SK-N-SH (cell line): ENCODE measurements at regions not wholly inside any gene's neighbourhood (a gene's known extent, or its start where the extent isn't known, plus 50 kb on each side); places are given as distances from the start of the nearest gene placed in this dataset.

ENCODE experiments used
- CTCF ChIA-PET: fragments of 300-600, 350-600 bp; formaldehyde crosslinking; extraction: SDS; loops from one replicate; lab custom pipeline; 2021; lab: Yijun Ruan, JAX
- POLR2A ChIA-PET: fragments of 350-600 bp; sonication (Branson Sonifier 250); formaldehyde crosslinking; extraction: SDS; loops from one replicate; lab custom pipeline; 2020; ENCODE audit warnings: antibody characterized with exemption, inconsistent platforms; lab: Yijun Ruan, JAX
- DNase-seq: peaks from one replicate; pipeline ENCODE4 v3.0.0; 2012
- H2AFZ ChIP-seq: fragments of 200-600 bp; sonication (generic); 2 replicates; pipeline ENCODE4 v1.8.1; 2016; ENCODE audit warnings: antibody characterized with exemption, mild to moderate bottlenecking, low read depth
- H3F3A ChIP-seq: fragments of 200-600 bp; sonication (generic); replicated peaks from 2 replicates; pipeline ENCODE3; 2016; ENCODE audit warnings: antibody characterized with exemption, mild to moderate bottlenecking; ENCODE audit not compliant: insufficient read depth
- H3K27ac ChIP-seq, 2 experiments: fragments of 200-500 bp in 1 of 2; fragments of 200-600 bp in 1 of 2; sonication (Bioruptor generic) in 1 of 2; sonication (generic), shearing (Covaris generic) in 1 of 2; 2 replicates each; pipeline versions ENCODE4 v1.5.1 to v1.6.1; 2014 to 2016; ENCODE audit warnings: low read depth in 2 of 2, inconsistent platforms in 1 of 2, low read length in 1 of 2, mild to moderate bottlenecking in 1 of 2, mixed read lengths in 1 of 2
- H3K27me3 ChIP-seq: fragments of 200-600 bp; sonication (generic), shearing (Covaris generic); 2 replicates; pipeline ENCODE4 v1.6.1; 2016; ENCODE audit warnings: mixed run types; ENCODE audit not compliant: insufficient read depth
- H3K36me3 ChIP-seq, 2 experiments: fragments of 200-500 bp in 1 of 2; fragments of 200-600 bp in 1 of 2; sonication (Bioruptor generic) in 1 of 2; sonication (generic) in 1 of 2; replicated peaks in 1 of 2; 2 replicates each; pipeline versions ENCODE3 to v1.5.1; 2014 to 2016; ENCODE audit warnings: low read length in 1 of 2, mild to moderate bottlenecking in 1 of 2; ENCODE audit not compliant: insufficient read depth in 2 of 2, control insufficient read depth in 1 of 2
- H3K4me1 ChIP-seq, 2 experiments: fragments of 200-500 bp in 1 of 2; fragments of 200-600 bp in 1 of 2; sonication (Bioruptor generic) in 1 of 2; sonication (generic), shearing (Covaris generic) in 1 of 2; 2 replicates each; pipeline versions ENCODE4 v1.5.1 to v1.6.1; 2014 to 2016; ENCODE audit warnings: low read depth in 1 of 2, low read length in 1 of 2, mixed run types in 1 of 2; ENCODE audit not compliant: insufficient read depth in 2 of 2, control insufficient read depth in 1 of 2
- H3K4me2 ChIP-seq: fragments of 200-600 bp; sonication (generic), shearing (Covaris generic); 2 replicates; pipeline ENCODE4 v1.6.1; 2017; ENCODE audit warnings: mixed run types
- H3K4me3 ChIP-seq, 2 experiments: fragments of 200-500 bp in 1 of 2; fragments of 200-600 bp in 1 of 2; sonication (Bioruptor generic) in 1 of 2; sonication (generic), shearing (Covaris generic) in 1 of 2; 2 replicates each; pipeline versions ENCODE4 v1.5.1 to v1.8.1; 2014 to 2016; ENCODE audit warnings: low read depth in 2 of 2, inconsistent platforms in 1 of 2, low read length in 1 of 2, mild to moderate bottlenecking in 1 of 2, mixed read lengths in 1 of 2, moderate library complexity in 1 of 2
- H3K79me2 ChIP-seq: fragments of 200-600 bp; sonication (generic); 2 replicates; pipeline ENCODE4 v1.8.1; 2017; ENCODE audit warnings: mild to moderate bottlenecking; ENCODE audit not compliant: insufficient read depth
- H3K9ac ChIP-seq: fragments of 200-600 bp; sonication (generic); 2 replicates; pipeline ENCODE4 v1.6.1; 2017; ENCODE audit warnings: mixed run types
- H3K9me2 ChIP-seq: fragments of 200-600 bp; sonication (generic); 2 replicates; pipeline ENCODE4 v1.6.1; 2017; ENCODE audit warnings: mixed run types
- H3K9me3 ChIP-seq: fragments of 200-600 bp; sonication (generic); 2 replicates; pipeline ENCODE4 v1.6.1; 2017; ENCODE audit warnings: mixed run types, mild to moderate bottlenecking, moderate library complexity
- H4K20me1 ChIP-seq: fragments of 200-600 bp; sonication (generic); 2 replicates; pipeline ENCODE4 v1.6.1; 2017; ENCODE audit warnings: mild to moderate bottlenecking, mixed run types; ENCODE audit not compliant: insufficient read depth
- EP300 ChIP-seq, 2 experiments: IDR thresholded peaks; 2 replicates each; pipeline versions ENCODE4 v1.4.0 to v1.6.1; 2012; ENCODE audit warnings: borderline replicate concordance in 1 of 2, low read depth in 1 of 2, low read length in 1 of 2
- EZH2phosphoT487 ChIP-seq: fragments of 200-600 bp; sonication (generic); IDR thresholded peaks from 2 replicates; pipeline ENCODE4 v1.6.1; 2017; ENCODE audit warnings: low read depth, mixed run types, mild to moderate bottlenecking, antibody characterized with exemption, moderate library complexity, borderline replicate concordance
- FOXJ3 ChIP-seq: sonication (generic); formaldehyde crosslinking; IDR thresholded peaks from 2 replicates; pipeline ENCODE4 v1.5.1; 2020; ENCODE audit warnings: mild to moderate bottlenecking, missing genetic modification reagents
- FOXM1 ChIP-seq: IDR thresholded peaks from 2 replicates; pipeline ENCODE4 v1.4.0; 2012; ENCODE audit warnings: low read depth, mild to moderate bottlenecking
- GABPA ChIP-seq: IDR thresholded peaks from 2 replicates; pipeline ENCODE4 v1.4.0; 2012; ENCODE audit warnings: low read depth, mild to moderate bottlenecking
- MEF2A ChIP-seq: IDR thresholded peaks from 2 replicates; pipeline ENCODE4 v1.4.0; 2012; ENCODE audit warnings: low read depth, borderline replicate concordance
- RXRA ChIP-seq: IDR thresholded peaks from 2 replicates; pipeline ENCODE4 v1.4.0; 2012; ENCODE audit warnings: low read depth, mild to moderate bottlenecking, borderline replicate concordance
- TEAD4 ChIP-seq: IDR thresholded peaks from 2 replicates; pipeline ENCODE4 v1.4.0; 2012; ENCODE audit warnings: mild to moderate bottlenecking, borderline replicate concordance; ENCODE audit not compliant: insufficient read depth
- ZBTB33 ChIP-seq: IDR thresholded peaks from 2 replicates; pipeline ENCODE4 v1.4.0; 2012; ENCODE audit warnings: low read depth, borderline replicate concordance
- WGBS: methylation state at CpG from one replicate; pipeline ENCODE4 v1.1.6; 2017; ENCODE audit warnings: low lambda C conversion rate; 5-methylcytosine and 5-hydroxymethylcytosine counted together
- TF ChIP-seq, protein P1 (sequence below): IDR thresholded peaks from 2 replicates; pipeline ENCODE4 v1.6.1; 2012; ENCODE audit warnings: mild to moderate bottlenecking, low read depth, low read length, moderate library complexity
- TF ChIP-seq, protein P2 (sequence below): IDR thresholded peaks from 2 replicates; pipeline ENCODE4; 2012

DNA sequence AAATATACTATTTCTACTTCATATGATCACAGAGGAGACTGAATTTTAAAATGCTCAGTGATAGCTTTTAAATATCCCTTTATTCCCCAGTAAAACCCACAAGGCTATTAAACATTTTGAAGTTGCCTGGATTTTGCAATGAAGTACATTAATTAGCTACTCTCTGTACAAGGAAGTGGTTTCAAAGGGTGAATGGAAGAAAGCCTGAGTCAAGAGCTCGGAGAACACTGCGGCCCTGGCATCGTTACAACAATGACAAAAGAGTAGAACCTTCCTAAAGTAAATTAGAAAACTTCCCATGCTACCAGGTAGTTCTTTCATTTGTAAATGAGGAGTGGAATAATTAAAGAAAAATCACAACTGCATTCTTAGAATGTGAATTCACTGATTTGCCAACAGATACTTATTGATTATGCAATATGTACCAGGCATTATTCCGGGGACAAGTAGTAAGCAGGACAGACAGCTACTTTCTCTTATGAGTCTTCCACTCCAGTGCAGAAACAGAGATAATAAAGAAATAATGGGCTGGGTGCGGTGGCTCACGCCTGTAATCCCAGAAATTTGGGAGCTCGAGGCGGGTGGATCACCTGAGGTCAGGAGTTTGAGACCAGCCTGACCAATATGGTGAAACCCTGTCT, 63.0 kb downstream of the ZNF22 start:
- no peak overlapping the region for H3K4me2 ChIP-seq

DNA sequence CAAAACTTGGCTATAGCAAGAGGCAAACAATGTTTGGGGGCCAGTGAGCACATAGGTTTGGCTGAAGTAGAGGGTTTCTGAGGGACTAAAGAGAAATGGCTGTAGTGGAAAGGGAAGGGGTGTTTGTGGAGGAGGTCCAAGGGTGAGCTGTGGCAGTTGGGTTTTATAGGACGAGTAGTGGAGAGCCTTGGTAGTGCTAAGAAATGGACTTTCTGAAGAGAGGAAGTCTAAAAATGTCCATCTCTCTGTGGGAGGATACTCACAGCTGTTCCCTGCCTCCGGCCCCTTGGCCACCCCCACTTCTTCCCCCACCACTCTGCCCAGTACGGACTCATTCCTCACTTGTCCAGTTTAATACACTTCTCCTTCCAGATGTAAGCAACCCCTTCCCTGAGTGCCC, 64.3 kb downstream of the ZNF22 start:
- Histone ChIP-seq H4K20me1 (no peaks in the 10 kb centered on the region), H3K36me3 (no peaks in the 10 kb centered on the region), H3F3A (no peaks in the 10 kb centered on the region), H2AFZ (no peak overlapping the region), H3K79me2 (no peaks in the 10 kb centered on the region), H3K9me3 (no peaks in the 10 kb centered on the region), H3K27me3 (peaks cover 18% of the 10 kb centered on the region; the same call in 1 of the 2 replicates), H3K4me2 (no peak overlapping the region), H3K9ac (no peak overlapping the region), H3K9me2 (no peaks in the 10 kb centered on the region), H3K4me3 (no peak overlapping the region), H3K4me1 (no peaks in the 10 kb centered on the region), H3K27ac (no peak overlapping the region)
- ChIA-PET CTCF (no interaction called here), POLR2A (no interaction called here)
- TF ChIP-seq, protein P1, sequence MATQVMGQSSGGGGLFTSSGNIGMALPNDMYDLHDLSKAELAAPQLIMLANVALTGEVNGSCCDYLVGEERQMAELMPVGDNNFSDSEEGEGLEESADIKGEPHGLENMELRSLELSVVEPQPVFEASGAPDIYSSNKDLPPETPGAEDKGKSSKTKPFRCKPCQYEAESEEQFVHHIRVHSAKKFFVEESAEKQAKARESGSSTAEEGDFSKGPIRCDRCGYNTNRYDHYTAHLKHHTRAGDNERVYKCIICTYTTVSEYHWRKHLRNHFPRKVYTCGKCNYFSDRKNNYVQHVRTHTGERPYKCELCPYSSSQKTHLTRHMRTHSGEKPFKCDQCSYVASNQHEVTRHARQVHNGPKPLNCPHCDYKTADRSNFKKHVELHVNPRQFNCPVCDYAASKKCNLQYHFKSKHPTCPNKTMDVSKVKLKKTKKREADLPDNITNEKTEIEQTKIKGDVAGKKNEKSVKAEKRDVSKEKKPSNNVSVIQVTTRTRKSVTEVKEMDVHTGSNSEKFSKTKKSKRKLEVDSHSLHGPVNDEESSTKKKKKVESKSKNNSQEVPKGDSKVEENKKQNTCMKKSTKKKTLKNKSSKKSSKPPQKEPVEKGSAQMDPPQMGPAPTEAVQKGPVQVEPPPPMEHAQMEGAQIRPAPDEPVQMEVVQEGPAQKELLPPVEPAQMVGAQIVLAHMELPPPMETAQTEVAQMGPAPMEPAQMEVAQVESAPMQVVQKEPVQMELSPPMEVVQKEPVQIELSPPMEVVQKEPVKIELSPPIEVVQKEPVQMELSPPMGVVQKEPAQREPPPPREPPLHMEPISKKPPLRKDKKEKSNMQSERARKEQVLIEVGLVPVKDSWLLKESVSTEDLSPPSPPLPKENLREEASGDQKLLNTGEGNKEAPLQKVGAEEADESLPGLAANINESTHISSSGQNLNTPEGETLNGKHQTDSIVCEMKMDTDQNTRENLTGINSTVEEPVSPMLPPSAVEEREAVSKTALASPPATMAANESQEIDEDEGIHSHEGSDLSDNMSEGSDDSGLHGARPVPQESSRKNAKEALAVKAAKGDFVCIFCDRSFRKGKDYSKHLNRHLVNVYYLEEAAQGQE: no peak
- TF ChIP-seq EP300 (IDR thresholded peaks at IDR 0.05; ENCODE audit: borderline replicate concordance in 1 of 2, low read depth in 1 of 2, low read length in 1 of 2) (no peak), FOXM1 (no peak), RXRA (no peak), GABPA (no peak), FOXJ3 (CRISPR knock-in tag) (no peak), ZBTB33 (no peak), TEAD4 (no peak)
- TF ChIP-seq, protein P2, sequence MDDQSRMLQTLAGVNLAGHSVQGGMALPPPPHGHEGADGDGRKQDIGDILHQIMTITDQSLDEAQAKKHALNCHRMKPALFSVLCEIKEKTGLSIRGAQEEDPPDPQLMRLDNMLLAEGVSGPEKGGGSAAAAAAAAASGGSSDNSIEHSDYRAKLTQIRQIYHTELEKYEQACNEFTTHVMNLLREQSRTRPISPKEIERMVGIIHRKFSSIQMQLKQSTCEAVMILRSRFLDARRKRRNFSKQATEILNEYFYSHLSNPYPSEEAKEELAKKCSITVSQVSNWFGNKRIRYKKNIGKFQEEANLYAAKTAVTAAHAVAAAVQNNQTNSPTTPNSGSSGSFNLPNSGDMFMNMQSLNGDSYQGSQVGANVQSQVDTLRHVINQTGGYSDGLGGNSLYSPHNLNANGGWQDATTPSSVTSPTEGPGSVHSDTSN: no peak
- DNase-seq: no peak
- WGBS: 4% methylated on average over 3 of the region's 3 CpGs

More for the DNA sequence above, 63.0 kb downstream of the ZNF22 start:
- Histone ChIP-seq H3K9me2 (no peaks in the 10 kb centered on the region), H4K20me1 (no peaks in the 10 kb centered on the region), H3K9ac (no peak overlapping the region), H3K27me3 (peaks cover 18% of the 10 kb centered on the region; the same call in 1 of the 2 replicates), H3K4me3 (no peak overlapping the region)
- CTCF ChIA-PET: interaction anchor here (1.4 kb wide), 1 partner anchor 12 kb away, joined by 3 read pairs; no protein-coding TSS in a partner anchor
- TF ChIP-seq EZH2phosphoT487 (no peak), MEF2A (no peak)
- TF ChIP-seq, all 33 proteins: peak for 0
- H3K36me3 ChIP-seq: no peaks in the 10 kb centered on the region
- no peaks in the 10 kb centered on the region for H3K4me1 ChIP-seq
- POLR2A ChIA-PET: no interaction called here
- H3K79me2 ChIP-seq: no peaks in the 10 kb centered on the region
- no peaks in the 10 kb centered on the region for H3F3A ChIP-seq
- H3K27ac ChIP-seq: no peak overlapping the region
- WGBS: 5% methylated on average over 8 of the region's 8 CpGs
- no peak for DNase-seq
- no peaks in the 10 kb centered on the region for H3K9me3 ChIP-seq
- H2AFZ ChIP-seq: no peak overlapping the region
